SK-N-MC (cell line): ENCODE measurements at regions not wholly inside any gene's neighbourhood (a gene's known extent, or its start where the extent isn't known, plus 50 kb on each side); places are given as distances from the start of the nearest gene placed in this dataset.

Experiments used
- EZH2 ChIP-seq: fragments of 200-600 bp; sonication (generic); IDR thresholded peaks from one replicate; pipeline ENCODE4 v1.6.1; 2017; ENCODE audit warnings: antibody characterized with exemption
- FOXP2 ChIP-seq: optimal IDR thresholded peaks from 2 replicates; pipeline ENCODE3; 2011; ENCODE audit warnings: mild to moderate bottlenecking, moderate library complexity; ENCODE audit not compliant: insufficient read depth; ENCODE audit errors: extremely low read length, control extremely low read depth
- POLR2AphosphoS5 ChIP-seq: IDR thresholded peaks from 2 replicates; pipeline ENCODE4 v1.6.1; 2012; ENCODE audit warnings: mild to moderate bottlenecking, low read depth, low read length, borderline replicate concordance

- TF ChIP-seq EZH2: no peak
- TF ChIP-seq POLR2AphosphoS5: no peak
- TF ChIP-seq FOXP2: no peak
Measured at GRCh38 chr21:35309316-35309715, 260.2 kb upstream of the RUNX1 start.
